ENCODE measurements at regions not wholly inside any gene's neighbourhood (a gene's known extent, or its start where the extent isn't known, plus 50 kb on each side); places are given as distances from the start of the nearest gene placed in this dataset.
"Not testable (repeated sequence)": the region's sequence is repeated elsewhere in the genome, so short reads cannot be mapped to it uniquely, and the experiment has no call there.

GRCh38 chr1:149700220-149700619, 82.3 kb upstream of the FCGR1A start:
- TF ChIP-seq EP300 (IDR thresholded peaks at IDR 0.05; ENCODE audit: borderline replicate concordance in 1 of 2, low read depth in 1 of 2, low read length in 1 of 2); CTCF (IDR thresholded peaks at IDR 0.05); USF2 (IDR thresholded peaks at IDR 0.05; ENCODE audit: borderline replicate concordance, low read depth, low read length); TAF1 (IDR thresholded peaks at IDR 0.05; ENCODE audit: borderline replicate concordance, low read depth, low read length); REST (IDR thresholded peaks at IDR 0.05; ENCODE audit: low read depth, low read length); YY1 (IDR thresholded peaks at IDR 0.05; ENCODE audit: low read depth); POLR2AphosphoS5 (IDR thresholded peaks at IDR 0.05; ENCODE audit: low read depth, low read length); NRF1 (IDR thresholded peaks at IDR 0.05; ENCODE audit: low read depth, low read length); JUND (IDR thresholded peaks at IDR 0.05); RCOR1 (IDR thresholded peaks at IDR 0.05; ENCODE audit: low read length); USF1 (IDR thresholded peaks at IDR 0.05; ENCODE audit: borderline replicate concordance, low read depth): not testable (repeated sequence)

Data from SK-N-SH (cell line).